B cell (primary cell): ENCODE measurements at regions not wholly inside any gene's neighbourhood (a gene's known extent, or its start where the extent isn't known, plus 50 kb on each side); places are given as distances from the start of the nearest gene placed in this dataset.

ENCODE experiments used
- ATAC-seq: fragments of 200-7000 bp; cut with Tn5 transposase; one replicate; pipeline ENCODE4 v1.10.0; 2021; ENCODE audit warnings: low read depth, mild to moderate bottlenecking, moderate number of reproducible peaks, moderate library complexity
- CTCF ChIA-PET: fragments of 350-600 bp; sonication (Branson Sonifier 250); formaldehyde crosslinking; loops from one replicate; lab custom pipeline; 2021; ENCODE audit warnings: antibody characterized with exemption, inconsistent platforms; lab: Charles Lee
- POLR2A ChIA-PET: fragments of 350-600 bp; sonication (Branson Sonifier 250); formaldehyde crosslinking; loops from one replicate; lab custom pipeline; 2021; ENCODE audit warnings: antibody characterized with exemption; lab: Charles Lee
- DNase-seq: peaks from one replicate; pipeline ENCODE4 v3.0.0; 2013
- H2AFZ ChIP-seq: 2 replicates; pipeline ENCODE4 v1.6.1; 2012; ENCODE audit warnings: mild to moderate bottlenecking, low read depth, low read length; ENCODE audit not compliant: insufficient read depth, poor library complexity, severe bottlenecking
- H3K27ac ChIP-seq, 2 donors: 1 replicate in 1 of 2; 2 replicates in 1 of 2; pipeline ENCODE4 v1.5.1; 2012 to 2013; ENCODE audit warnings: low read length in 2 of 2, mild to moderate bottlenecking in 2 of 2, moderate library complexity in 1 of 2
- H3K27me3 ChIP-seq, 4 experiments: fragments of 200-600 bp in 1 of 4; sonication (generic) in 1 of 4; replicated peaks in 1 of 4; 1 replicate in 2 of 4; 2 replicates in 2 of 4; pipeline versions ENCODE4 v1.6.1 to v1.7.0; 2013 to 2016; ENCODE audit warnings: low read length in 3 of 4, mild to moderate bottlenecking in 2 of 4, mixed read lengths in 1 of 4, moderate library complexity in 1 of 4; ENCODE audit not compliant: insufficient read depth in 4 of 4, control insufficient read depth in 3 of 4; ENCODE audit errors: control extremely low read depth in 1 of 4
- H3K36me3 ChIP-seq, 2 experiments: replicated peaks in 1 of 2; 1 replicate in 1 of 2; 2 replicates in 1 of 2; pipeline versions ENCODE4 v1.6.1 to v1.7.1; 2013; ENCODE audit warnings: low read length in 1 of 2; ENCODE audit not compliant: insufficient read depth in 2 of 2, control insufficient read depth in 1 of 2; ENCODE audit errors: control extremely low read depth in 1 of 2, extremely low read depth in 1 of 2
- H3K4me1 ChIP-seq, 2 donors: fragments of 200-600 bp in 1 of 2; sonication (generic) in 1 of 2; 1 replicate in 1 of 2; 2 replicates in 1 of 2; pipeline versions ENCODE4 v1.5.1 to v1.6.1; 2013 to 2017; ENCODE audit warnings: low read length in 2 of 2; ENCODE audit not compliant: control insufficient read depth in 2 of 2, insufficient read depth in 2 of 2
- H3K4me2 ChIP-seq: replicated peaks from 2 replicates; pipeline ENCODE3; 2012; ENCODE audit warnings: mild to moderate bottlenecking, low read depth, low read length; ENCODE audit not compliant: poor library complexity, severe bottlenecking
- H3K4me3 ChIP-seq, 5 experiments: fragments of 200-600 bp in 1 of 5; sonication (generic) in 1 of 5; 1 replicate in 3 of 5; 2 replicates in 2 of 5; pipeline versions ENCODE4 v1.5.1 to v1.7.0; 2011 to 2016; ENCODE audit warnings: low read length in 4 of 5, mild to moderate bottlenecking in 4 of 5, low read depth in 2 of 5, control low read depth in 1 of 5, moderate library complexity in 1 of 5; ENCODE audit not compliant: insufficient read depth in 1 of 5; ENCODE audit errors: control extremely low read depth in 1 of 5, extremely low read depth in 1 of 5
- H3K79me2 ChIP-seq: fragments of 200-600 bp; sonication (generic); one replicate; pipeline ENCODE4 v1.6.0; 2016; ENCODE audit warnings: low read length; ENCODE audit not compliant: control insufficient read depth, insufficient read depth
- H3K9ac ChIP-seq: fragments of 200-600 bp; sonication (generic); 2 replicates; pipeline ENCODE4 v1.6.1; 2017; ENCODE audit warnings: mild to moderate bottlenecking, low read length, moderate library complexity
- H3K9me3 ChIP-seq, 3 donors: one replicate each; pipeline versions ENCODE4 v1.6.1 to v1.7.1; 2013; ENCODE audit warnings: low read length in 2 of 3; ENCODE audit not compliant: control insufficient read depth in 2 of 3, insufficient read depth in 1 of 3; ENCODE audit errors: control extremely low read depth in 1 of 3
- H4K20me1 ChIP-seq: 2 replicates; pipeline ENCODE4 v1.6.0; 2012; ENCODE audit warnings: mild to moderate bottlenecking, low read length; ENCODE audit not compliant: insufficient read depth, control insufficient read depth, poor library complexity, severe bottlenecking
- H3K27ac Mint-ChIP-seq: one replicate; pipeline ENCODE4 v1.8.0; 2021; ENCODE audit warnings: mixed read lengths
- H3K27me3 Mint-ChIP-seq: one replicate; pipeline ENCODE4 v1.8.0; 2021; ENCODE audit warnings: mixed read lengths
- H3K4me1 Mint-ChIP-seq: one replicate; pipeline ENCODE4 v1.8.0; 2021; ENCODE audit warnings: mixed read lengths
- H3K4me3 Mint-ChIP-seq: one replicate; pipeline ENCODE4 v1.8.0; 2021; ENCODE audit warnings: mixed read lengths
- H3K9me3 Mint-ChIP-seq: one replicate; pipeline ENCODE4 v1.8.0; 2022; ENCODE audit warnings: mixed read lengths; ENCODE audit not compliant: insufficient read depth
- CTCF ChIP-seq: fragments of 200-600 bp; IDR thresholded peaks from one replicate; pipeline ENCODE4 v1.8.0; 2022; ENCODE audit warnings: antibody characterized with exemption, mild to moderate bottlenecking
- EZH2 ChIP-seq: IDR thresholded peaks from 2 replicates; pipeline ENCODE4 v1.6.1; 2012; ENCODE audit warnings: borderline replicate concordance, low read depth, mild to moderate bottlenecking, moderate library complexity, low read length; ENCODE audit not compliant: insufficient read depth, poor library complexity, severe bottlenecking
- WGBS: methylation state at CpG from one replicate; pipeline ENCODE4 v1.1.5; 2013; ENCODE audit warnings: missing lambda C conversion rate; ENCODE audit not compliant: insufficient coverage; 5-methylcytosine and 5-hydroxymethylcytosine counted together
- intact Hi-C: fragments of 100-400 bp; cut with micrococcal nuclease; formaldehyde crosslinking; loops from one replicate; pipeline ENCODE4 v1.10.0; 2022

DNA sequence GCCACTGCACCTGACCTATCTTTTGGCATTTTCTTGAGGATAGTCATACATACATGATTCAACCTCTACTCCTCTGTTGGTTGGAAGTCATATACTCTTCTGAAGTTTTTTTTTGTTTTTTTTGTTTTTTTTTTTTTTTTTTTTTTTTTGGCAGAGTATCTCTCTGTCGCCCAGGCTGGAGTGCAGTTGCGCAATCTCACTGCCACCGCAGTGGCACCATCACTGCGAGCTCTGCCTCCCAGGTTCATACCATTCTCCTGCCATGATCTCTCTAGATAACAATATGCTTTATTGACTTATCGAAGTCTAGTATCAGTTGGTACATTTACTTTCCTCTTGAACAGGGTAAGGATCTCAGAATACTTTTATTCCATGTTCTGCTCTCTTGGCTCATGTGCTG lies 224.2 kb upstream of the WSCD1 start:
- intact Hi-C loops = no loop called here
- no peaks in the 10 kb centered on the region for H3K27me3 ChIP-seq
- H3K79me2 ChIP-seq = no peaks in the 10 kb centered on the region
- no peaks in the 10 kb centered on the region for H3K36me3 ChIP-seq
- no peak overlapping the region for H3K4me3 Mint-ChIP-seq
- H3K27ac ChIP-seq = no peak overlapping the region
- H2AFZ ChIP-seq = no peak overlapping the region
- H3K4me2 ChIP-seq = no peak overlapping the region
- DNase-seq (no peak), ATAC-seq (no peak)
- TF ChIP-seq CTCF (no peak), EZH2 (no peak)
- CTCF ChIA-PET = no interaction called here
- POLR2A ChIA-PET = no interaction called here
- no peak overlapping the region for H3K4me3 ChIP-seq
- WGBS = 94% methylated on average over 3 of the region's 5 CpGs
- no peak overlapping the region for H3K9ac ChIP-seq
- H3K9me3 Mint-ChIP-seq = peaks cover 3% of the 10 kb centered on the region
- H3K9me3 ChIP-seq = no peaks in the 10 kb centered on the region
- H3K27me3 Mint-ChIP-seq = peaks cover 14% of the 10 kb centered on the region
- no peaks in the 10 kb centered on the region for H3K4me1 Mint-ChIP-seq
- no peak overlapping the region for H3K27ac Mint-ChIP-seq
- H4K20me1 ChIP-seq = no peaks in the 10 kb centered on the region
- H3K4me1 ChIP-seq = no peaks in the 10 kb centered on the region

DNA sequence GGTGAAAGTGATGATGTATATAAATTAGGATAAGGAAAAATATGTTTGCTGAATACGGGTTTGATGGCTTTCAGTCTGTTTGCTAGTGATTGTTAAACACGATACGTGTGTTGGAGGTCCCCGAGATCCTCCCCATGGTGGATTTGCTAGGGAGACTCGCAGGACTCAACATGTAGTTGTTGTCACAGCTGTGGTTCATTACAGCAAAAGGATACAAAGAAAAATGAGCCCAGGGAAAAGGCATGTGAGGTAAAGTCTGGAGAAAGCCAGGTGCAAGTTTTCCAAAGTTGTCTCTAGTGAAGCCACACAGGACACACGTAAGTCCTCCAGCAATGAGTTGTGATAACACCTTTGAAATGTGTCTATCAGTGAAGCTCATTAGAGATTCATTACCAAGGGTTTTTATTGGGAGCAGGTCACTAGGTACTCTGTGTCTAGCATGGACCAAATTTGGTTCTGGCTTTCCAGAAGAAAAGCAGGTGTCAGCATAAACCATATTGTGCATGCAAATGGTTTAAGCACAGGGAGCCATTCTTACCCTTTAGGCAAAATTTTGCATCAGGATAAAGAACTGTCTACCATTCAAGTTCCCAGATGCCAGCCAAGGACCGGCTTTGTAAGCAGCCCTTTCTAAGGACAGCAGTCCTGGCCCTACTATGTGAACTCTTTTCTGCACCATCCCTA lies 215.2 kb upstream of the WSCD1 start:
- H3K9me3 Mint-ChIP-seq = peaks cover 3% of the 10 kb centered on the region
- TF ChIP-seq EZH2 (no peak), CTCF (no peak)
- Histone ChIP-seq H3K4me1 (no peaks in the 10 kb centered on the region), H3K27ac (no peak overlapping the region), H2AFZ (no peak overlapping the region), H3K9me3 (no peaks in the 10 kb centered on the region), H4K20me1 (no peaks in the 10 kb centered on the region), H3K9ac (no peak overlapping the region), H3K27me3 (no peaks in the 10 kb centered on the region), H3K36me3 (no peaks in the 10 kb centered on the region), H3K4me2 (no peak overlapping the region), H3K4me3 (no peak overlapping the region), H3K79me2 (no peaks in the 10 kb centered on the region)
- no peak for DNase-seq
- no peaks in the 10 kb centered on the region for H3K4me1 Mint-ChIP-seq
- POLR2A ChIA-PET = no interaction called here
- ATAC-seq = no peak
- WGBS = 89% methylated on average over 7 of the region's 7 CpGs
- CTCF ChIA-PET = no interaction called here
- H3K4me3 Mint-ChIP-seq = no peak overlapping the region
- intact Hi-C loops = no loop called here
- no peak overlapping the region for H3K27ac Mint-ChIP-seq
- peaks cover 3% of the 10 kb centered on the region for H3K27me3 Mint-ChIP-seq
